ENCODE measurements at regions not wholly inside any gene's neighbourhood (a gene's known extent, or its start where the extent isn't known, plus 50 kb on each side); places are given as distances from the start of the nearest gene placed in this dataset.

GRCh38 chr4:32752962-32753361 lies 2032.8 kb downstream of the PCDH7 start:
- DNase-seq (no peak), ATAC-seq (no peak)
- Histone ChIP-seq H3K27me3 (no peaks in the 10 kb centered on the region), H3K9me3 (no peaks in the 10 kb centered on the region), H3K36me3 (no peaks in the 10 kb centered on the region), H3K4me1 (no peaks in the 10 kb centered on the region), H3K27ac (no peak overlapping the region), H3K4me3 (no peak overlapping the region)
- in situ Hi-C loops (cut with MboI; ENCODE audit: low sequenced_read_pairs in 4 of 4), result no loop called here
- intact Hi-C loops (cut with DNase I; ENCODE audit: low total_unique reads), result no loop called here
- TF ChIP-seq POLR2A (IDR thresholded peaks at IDR 0.05), result no peak
- TF ChIP-seq, protein P1, sequence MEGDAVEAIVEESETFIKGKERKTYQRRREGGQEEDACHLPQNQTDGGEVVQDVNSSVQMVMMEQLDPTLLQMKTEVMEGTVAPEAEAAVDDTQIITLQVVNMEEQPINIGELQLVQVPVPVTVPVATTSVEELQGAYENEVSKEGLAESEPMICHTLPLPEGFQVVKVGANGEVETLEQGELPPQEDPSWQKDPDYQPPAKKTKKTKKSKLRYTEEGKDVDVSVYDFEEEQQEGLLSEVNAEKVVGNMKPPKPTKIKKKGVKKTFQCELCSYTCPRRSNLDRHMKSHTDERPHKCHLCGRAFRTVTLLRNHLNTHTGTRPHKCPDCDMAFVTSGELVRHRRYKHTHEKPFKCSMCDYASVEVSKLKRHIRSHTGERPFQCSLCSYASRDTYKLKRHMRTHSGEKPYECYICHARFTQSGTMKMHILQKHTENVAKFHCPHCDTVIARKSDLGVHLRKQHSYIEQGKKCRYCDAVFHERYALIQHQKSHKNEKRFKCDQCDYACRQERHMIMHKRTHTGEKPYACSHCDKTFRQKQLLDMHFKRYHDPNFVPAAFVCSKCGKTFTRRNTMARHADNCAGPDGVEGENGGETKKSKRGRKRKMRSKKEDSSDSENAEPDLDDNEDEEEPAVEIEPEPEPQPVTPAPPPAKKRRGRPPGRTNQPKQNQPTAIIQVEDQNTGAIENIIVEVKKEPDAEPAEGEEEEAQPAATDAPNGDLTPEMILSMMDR (IDR thresholded peaks at IDR 0.05 in 4 of 5, conservative IDR thresholded peaks at IDR 0.05 in 1 of 5), result no peak

GRCh38 chr4:32768664-32769389 lies 2048.7 kb downstream of the PCDH7 start:
- no peak for ATAC-seq
- no peak for TF ChIP-seq POLR2A (IDR thresholded peaks at IDR 0.05)
- TF ChIP-seq, protein P1 (IDR thresholded peaks at IDR 0.05 in 4 of 5, conservative IDR thresholded peaks at IDR 0.05 in 1 of 5), result no peak
- intact Hi-C loops (cut with DNase I; ENCODE audit: low total_unique reads), result no loop called here
- H3K4me3 ChIP-seq, result no peak overlapping the region
- no peaks in the 10 kb centered on the region for H3K9me3 ChIP-seq
- no peaks in the 10 kb centered on the region for H3K36me3 ChIP-seq
- in situ Hi-C loops (cut with MboI; ENCODE audit: low sequenced_read_pairs in 4 of 4), result no loop called here
- no peak overlapping the region for H3K27ac ChIP-seq
- H3K27me3 ChIP-seq, result no peaks in the 10 kb centered on the region
- H3K4me1 ChIP-seq, result no peaks in the 10 kb centered on the region
- no peak for DNase-seq

- Histone ChIP-seq H3K27me3 (no peaks in the 10 kb centered on the region), H3K27ac (no peak overlapping the region), H3K4me1 (no peaks in the 10 kb centered on the region), H3K9me3 (no peaks in the 10 kb centered on the region), H3K4me3 (no peak overlapping the region), H3K36me3 (no peaks in the 10 kb centered on the region)
- in situ Hi-C loops (cut with MboI; ENCODE audit: low sequenced_read_pairs in 4 of 4) (no loop called here), intact Hi-C loops (cut with DNase I; ENCODE audit: low total_unique reads) (no loop called here)
- ATAC-seq, result no peak
- TF ChIP-seq POLR2A (IDR thresholded peaks at IDR 0.05), result no peak
- TF ChIP-seq, protein P1 (IDR thresholded peaks at IDR 0.05 in 4 of 5, conservative IDR thresholded peaks at IDR 0.05 in 1 of 5), result no peak
- DNase-seq, result no peak
Observed at GRCh38 chr4:32771491-32771890, 2051.3 kb downstream of the PCDH7 start.

DNA sequence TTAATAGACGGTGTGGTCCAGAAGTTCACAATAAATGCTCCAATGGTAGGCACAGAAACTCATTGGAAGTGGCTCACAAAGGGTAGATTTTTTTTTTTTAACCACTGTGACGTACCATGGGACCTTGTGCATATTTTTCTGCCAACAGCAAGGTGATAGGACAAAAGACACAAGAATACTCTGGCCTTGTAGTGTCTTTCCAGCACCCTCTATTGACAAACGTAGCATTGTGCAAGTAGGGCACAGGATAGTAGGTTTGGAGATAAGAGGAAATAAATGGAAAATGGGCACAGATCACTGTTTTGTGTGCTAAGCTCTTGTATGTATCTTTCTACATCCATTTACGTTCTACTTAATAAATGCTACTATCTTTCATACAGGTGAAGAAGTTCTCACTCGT lies 2054.9 kb downstream of the PCDH7 start:
- ATAC-seq (no peak), DNase-seq (no peak)
- intact Hi-C loops (cut with DNase I; ENCODE audit: low total_unique reads), result no loop called here
- in situ Hi-C loops (cut with MboI; ENCODE audit: low sequenced_read_pairs in 4 of 4), result no loop called here
- Histone ChIP-seq H3K4me1 (no peaks in the 10 kb centered on the region), H3K9me3 (no peaks in the 10 kb centered on the region), H3K4me3 (no peak overlapping the region), H3K27me3 (no peaks in the 10 kb centered on the region), H3K36me3 (no peaks in the 10 kb centered on the region), H3K27ac (no peak overlapping the region)
- TF ChIP-seq, protein P1 (IDR thresholded peaks at IDR 0.05 in 4 of 5, conservative IDR thresholded peaks at IDR 0.05 in 1 of 5), result no peak
- no peak for TF ChIP-seq POLR2A (IDR thresholded peaks at IDR 0.05)
